HEK293 (cell line): ENCODE measurements at regions not wholly inside any gene's neighbourhood (a gene's known extent, or its start where the extent isn't known, plus 50 kb on each side); places are given as distances from the start of the nearest gene placed in this dataset.

Experiments
- EGR2 ChIP-seq: fragments of 450-650 bp; formaldehyde crosslinking; IDR thresholded peaks from 2 replicates; pipeline ENCODE4 v1.5.1; 2016; ENCODE audit warnings: low read depth, missing biosample characterization, missing genetic modification characterization
- HOXD13 ChIP-seq: sonication (generic); formaldehyde crosslinking; IDR thresholded peaks from 2 replicates; pipeline ENCODE4 v1.8.0; 2022; ENCODE audit warnings: missing genetic modification reagents, borderline replicate concordance
- KLF17 ChIP-seq: fragments of 450-650 bp; formaldehyde crosslinking; IDR thresholded peaks from 2 replicates; pipeline ENCODE4 v1.5.1; 2016; ENCODE audit warnings: missing biosample characterization, missing genetic modification characterization
- MEIS1 ChIP-seq: sonication (generic); formaldehyde crosslinking; IDR thresholded peaks from 2 replicates; pipeline ENCODE4 v1.8.1; 2022; ENCODE audit warnings: missing genetic modification reagents, mild to moderate bottlenecking, borderline replicate concordance
- OSR2 ChIP-seq: fragments of 450-650 bp; formaldehyde crosslinking; IDR thresholded peaks from 2 replicates; pipeline ENCODE4 v1.5.1; 2016; ENCODE audit warnings: missing biosample characterization, missing genetic modification characterization
- REPIN1 ChIP-seq: fragments of 450-650 bp; formaldehyde crosslinking; IDR thresholded peaks from 2 replicates; pipeline ENCODE4 v1.5.1; 2017; ENCODE audit warnings: missing biosample characterization, missing genetic modification characterization, low read depth
- SCRT1 ChIP-seq: fragments of 450-650 bp; formaldehyde crosslinking; IDR thresholded peaks from 2 replicates; pipeline ENCODE4 v1.5.1; 2016; ENCODE audit warnings: missing biosample characterization, missing genetic modification characterization, borderline replicate concordance
- SCRT2 ChIP-seq: fragments of 450-650 bp; formaldehyde crosslinking; IDR thresholded peaks from 2 replicates; pipeline ENCODE4 v1.5.1; 2016; ENCODE audit warnings: missing biosample characterization, missing genetic modification characterization
- TCF7L2 ChIP-seq: IDR thresholded peaks from 2 replicates; pipeline ENCODE4 v1.6.1; 2011; ENCODE audit warnings: low read depth, mild to moderate bottlenecking, inconsistent platforms, low read length, moderate library complexity, borderline replicate concordance
- YY2 ChIP-seq: fragments of 450-650 bp; formaldehyde crosslinking; IDR thresholded peaks from 2 replicates; pipeline ENCODE4 v1.5.1; 2016; ENCODE audit warnings: missing biosample characterization, missing genetic modification characterization
- ZBTB1 ChIP-seq: fragments of 450-650 bp; formaldehyde crosslinking; IDR thresholded peaks from 2 replicates; pipeline ENCODE4 v1.5.1; 2016; ENCODE audit warnings: missing biosample characterization, missing genetic modification characterization
- ZBTB48 ChIP-seq: fragments of 450-650 bp; formaldehyde crosslinking; IDR thresholded peaks from 2 replicates; pipeline ENCODE4 v1.5.1; 2016; ENCODE audit warnings: missing biosample characterization, missing genetic modification characterization
- ZEB2 ChIP-seq: fragments of 450-650 bp; formaldehyde crosslinking; IDR thresholded peaks from 2 replicates; pipeline ENCODE4 v1.5.1; 2016; ENCODE audit warnings: missing biosample characterization, missing genetic modification characterization
- ZFHX2 ChIP-seq: fragments of 450-650 bp; formaldehyde crosslinking; conservative IDR thresholded peaks from 2 replicates; pipeline ENCODE4 v1.5.1; 2016; ENCODE audit warnings: missing biosample characterization, missing genetic modification characterization
- ZNF2 ChIP-seq: fragments of 450-650 bp; formaldehyde crosslinking; IDR thresholded peaks from 2 replicates; pipeline ENCODE4 v1.5.1; 2016; ENCODE audit warnings: missing biosample characterization, missing genetic modification characterization
- ZNF202 ChIP-seq: fragments of 450-650 bp; formaldehyde crosslinking; IDR thresholded peaks from 2 replicates; pipeline ENCODE4 v1.5.1; 2016; ENCODE audit warnings: missing biosample characterization, missing genetic modification characterization, borderline replicate concordance
- ZNF24 ChIP-seq: fragments of 450-650 bp; formaldehyde crosslinking; IDR thresholded peaks from 2 replicates; pipeline ENCODE4 v1.5.1; 2016; ENCODE audit warnings: missing biosample characterization, missing genetic modification characterization
- ZNF398 ChIP-seq: fragments of 450-650 bp; formaldehyde crosslinking; IDR thresholded peaks from 2 replicates; pipeline ENCODE4 v1.5.1; 2017; ENCODE audit warnings: missing biosample characterization, missing genetic modification characterization
- ZNF48 ChIP-seq: fragments of 450-650 bp; formaldehyde crosslinking; IDR thresholded peaks from 2 replicates; pipeline ENCODE4 v1.5.1; 2016; ENCODE audit warnings: missing biosample characterization, missing genetic modification characterization
- ZNF561 ChIP-seq: fragments of 450-650 bp; IDR thresholded peaks from 2 replicates; pipeline ENCODE4 v1.5.1; 2018; ENCODE audit warnings: missing biosample characterization, missing genetic modification characterization, borderline replicate concordance
- ZNF670 ChIP-seq: fragments of 450-650 bp; formaldehyde crosslinking; IDR thresholded peaks from 2 replicates; pipeline ENCODE4 v1.5.1; 2016; ENCODE audit warnings: missing biosample characterization, missing genetic modification characterization, low read depth
- ZNF707 ChIP-seq: fragments of 450-650 bp; formaldehyde crosslinking; IDR thresholded peaks from 2 replicates; pipeline ENCODE4 v1.5.1; 2016; ENCODE audit warnings: missing biosample characterization, missing genetic modification characterization
- ZSCAN16 ChIP-seq: fragments of 450-650 bp; formaldehyde crosslinking; IDR thresholded peaks from 2 replicates; pipeline ENCODE4 v1.5.1; 2016; ENCODE audit warnings: missing biosample characterization, missing genetic modification characterization
- ZSCAN23 ChIP-seq: fragments of 450-650 bp; formaldehyde crosslinking; IDR thresholded peaks from 2 replicates; pipeline ENCODE4 v1.5.1; 2016; ENCODE audit warnings: missing biosample characterization, missing genetic modification characterization
- TF ChIP-seq, protein P1 (sequence below): fragments of 450-650 bp; formaldehyde crosslinking; conservative IDR thresholded peaks from 2 replicates; pipeline ENCODE4 v1.5.1; 2016; ENCODE audit warnings: low read depth, missing biosample characterization, missing genetic modification characterization
- TF ChIP-seq, protein P2 (sequence below): fragments of 450-650 bp; IDR thresholded peaks from 2 replicates; pipeline ENCODE4 v1.5.1; 2018; ENCODE audit warnings: missing biosample characterization, mild to moderate bottlenecking, missing genetic modification characterization
- TF ChIP-seq, protein P3 (sequence below): fragments of 450-650 bp; formaldehyde crosslinking; IDR thresholded peaks from 2 replicates; pipeline ENCODE4 v1.5.1; 2016; ENCODE audit warnings: missing biosample characterization, missing genetic modification characterization
- TF ChIP-seq, protein P4 (sequence below): fragments of 450-650 bp; formaldehyde crosslinking; IDR thresholded peaks from 2 replicates; pipeline ENCODE4 v1.5.1; 2016; ENCODE audit warnings: missing biosample characterization, missing genetic modification characterization

DNA sequence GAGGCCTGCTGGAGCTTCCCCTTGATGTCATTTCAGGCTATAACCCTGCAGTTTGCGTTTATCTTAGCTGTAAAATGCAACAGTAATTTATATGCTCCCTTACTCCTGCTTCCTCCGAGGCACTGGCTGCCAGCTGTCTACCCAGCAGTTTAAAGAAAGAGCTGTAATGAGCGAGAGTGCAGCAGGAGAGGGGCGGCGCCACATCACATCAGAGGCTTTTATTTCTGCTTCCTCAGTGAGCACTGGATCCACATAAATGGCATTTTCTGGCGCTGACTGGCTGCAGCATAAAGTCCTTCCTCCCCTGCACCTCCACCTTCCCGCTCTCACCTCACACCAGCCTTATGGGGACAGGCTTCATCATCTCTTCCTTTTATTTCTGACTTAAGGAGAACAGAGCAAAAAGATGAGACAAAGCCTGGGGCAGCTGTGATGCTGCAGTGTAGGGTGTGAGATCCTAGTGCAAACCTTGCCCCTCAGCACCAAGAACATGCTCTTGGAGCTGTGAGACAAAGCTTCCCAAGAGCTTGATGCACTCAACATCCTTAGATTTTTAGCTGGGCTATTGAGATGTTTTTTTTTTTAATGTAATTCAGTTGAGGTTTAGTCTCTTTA lies 829.6 kb upstream of the ZNF608 start (continued):
- TF ChIP-seq ZNF48 (tag by site-specific recombination) = no peak
- no peak for TF ChIP-seq KLF17 (tag by site-specific recombination)
- no peak for TF ChIP-seq ZNF707
- no peak for TF ChIP-seq ZNF398 (tag by site-specific recombination)
- 0 out of 2 replicates have a peak, but pooled peaks have one; percentile 33 for TF ChIP-seq ZNF2 (tag by site-specific recombination)
- TF ChIP-seq ZSCAN23 (tag by site-specific recombination) = no peak
- no peak for TF ChIP-seq ZNF202 (tag by site-specific recombination)
- TF ChIP-seq, protein P1, sequence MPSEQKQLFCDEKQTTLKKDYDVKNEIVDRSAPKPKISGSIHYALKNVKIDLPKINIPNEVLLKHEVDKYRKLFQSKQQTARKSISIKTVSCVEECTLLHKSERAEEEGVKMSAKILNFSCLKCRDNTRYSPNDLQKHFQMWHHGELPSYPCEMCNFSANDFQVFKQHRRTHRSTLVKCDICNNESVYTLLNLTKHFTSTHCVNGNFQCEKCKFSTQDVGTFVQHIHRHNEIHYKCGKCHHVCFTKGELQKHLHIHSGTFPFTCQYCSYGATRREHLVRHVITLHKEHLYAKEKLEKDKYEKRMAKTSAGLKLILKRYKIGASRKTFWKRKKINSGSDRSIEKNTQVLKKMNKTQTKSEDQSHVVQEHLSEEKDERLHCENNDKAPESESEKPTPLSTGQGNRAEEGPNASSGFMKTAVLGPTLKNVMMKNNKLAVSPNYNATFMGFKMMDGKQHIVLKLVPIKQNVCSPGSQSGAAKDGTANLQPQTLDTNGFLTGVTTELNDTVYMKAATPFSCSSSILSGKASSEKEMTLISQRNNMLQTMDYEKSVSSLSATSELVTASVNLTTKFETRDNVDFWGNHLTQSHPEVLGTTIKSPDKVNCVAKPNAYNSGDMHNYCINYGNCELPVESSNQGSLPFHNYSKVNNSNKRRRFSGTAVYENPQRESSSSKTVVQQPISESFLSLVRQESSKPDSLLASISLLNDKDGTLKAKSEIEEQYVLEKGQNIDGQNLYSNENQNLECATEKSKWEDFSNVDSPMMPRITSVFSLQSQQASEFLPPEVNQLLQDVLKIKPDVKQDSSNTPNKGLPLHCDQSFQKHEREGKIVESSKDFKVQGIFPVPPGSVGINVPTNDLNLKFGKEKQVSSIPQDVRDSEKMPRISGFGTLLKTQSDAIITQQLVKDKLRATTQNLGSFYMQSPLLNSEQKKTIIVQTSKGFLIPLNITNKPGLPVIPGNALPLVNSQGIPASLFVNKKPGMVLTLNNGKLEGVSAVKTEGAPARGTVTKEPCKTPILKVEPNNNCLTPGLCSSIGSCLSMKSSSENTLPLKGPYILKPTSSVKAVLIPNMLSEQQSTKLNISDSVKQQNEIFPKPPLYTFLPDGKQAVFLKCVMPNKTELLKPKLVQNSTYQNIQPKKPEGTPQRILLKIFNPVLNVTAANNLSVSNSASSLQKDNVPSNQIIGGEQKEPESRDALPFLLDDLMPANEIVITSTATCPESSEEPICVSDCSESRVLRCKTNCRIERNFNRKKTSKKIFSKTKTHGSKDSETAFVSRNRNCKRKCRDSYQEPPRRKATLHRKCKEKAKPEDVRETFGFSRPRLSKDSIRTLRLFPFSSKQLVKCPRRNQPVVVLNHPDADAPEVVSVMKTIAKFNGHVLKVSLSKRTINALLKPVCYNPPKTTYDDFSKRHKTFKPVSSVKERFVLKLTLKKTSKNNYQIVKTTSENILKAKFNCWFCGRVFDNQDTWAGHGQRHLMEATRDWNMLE = no peak
- TF ChIP-seq, protein P2, sequence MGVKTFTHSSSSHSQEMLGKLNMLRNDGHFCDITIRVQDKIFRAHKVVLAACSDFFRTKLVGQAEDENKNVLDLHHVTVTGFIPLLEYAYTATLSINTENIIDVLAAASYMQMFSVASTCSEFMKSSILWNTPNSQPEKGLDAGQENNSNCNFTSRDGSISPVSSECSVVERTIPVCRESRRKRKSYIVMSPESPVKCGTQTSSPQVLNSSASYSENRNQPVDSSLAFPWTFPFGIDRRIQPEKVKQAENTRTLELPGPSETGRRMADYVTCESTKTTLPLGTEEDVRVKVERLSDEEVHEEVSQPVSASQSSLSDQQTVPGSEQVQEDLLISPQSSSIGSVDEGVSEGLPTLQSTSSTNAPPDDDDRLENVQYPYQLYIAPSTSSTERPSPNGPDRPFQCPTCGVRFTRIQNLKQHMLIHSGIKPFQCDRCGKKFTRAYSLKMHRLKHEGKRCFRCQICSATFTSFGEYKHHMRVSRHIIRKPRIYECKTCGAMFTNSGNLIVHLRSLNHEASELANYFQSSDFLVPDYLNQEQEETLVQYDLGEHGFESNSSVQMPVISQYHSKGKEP (tag by site-specific recombination) = peak; percentile 93
- peak; percentile 91 for TF ChIP-seq OSR2 (tag by site-specific recombination)
- peak; percentile 94 for TF ChIP-seq ZBTB48 (tag by site-specific recombination)
- TF ChIP-seq SCRT1 = no peak
- TF ChIP-seq ZEB2 (tag by site-specific recombination) = 0 out of 2 replicates have a peak, but pooled peaks have one; percentile 36
- TF ChIP-seq ZBTB1 (tag by site-specific recombination) = no peak
- peak; percentile 87; the same call in 1 of the 2 replicates for TF ChIP-seq ZNF561 (tag by site-specific recombination)
- 0 out of 2 replicates have a peak, but pooled peaks have one; percentile 6 for TF ChIP-seq SCRT2
- TF ChIP-seq MEIS1 (CRISPR knock-in tag) = no peak
- TF ChIP-seq EGR2 = no peak
- TF ChIP-seq ZFHX2 (tag by site-specific recombination) = no peak
- TF ChIP-seq, protein P3, sequence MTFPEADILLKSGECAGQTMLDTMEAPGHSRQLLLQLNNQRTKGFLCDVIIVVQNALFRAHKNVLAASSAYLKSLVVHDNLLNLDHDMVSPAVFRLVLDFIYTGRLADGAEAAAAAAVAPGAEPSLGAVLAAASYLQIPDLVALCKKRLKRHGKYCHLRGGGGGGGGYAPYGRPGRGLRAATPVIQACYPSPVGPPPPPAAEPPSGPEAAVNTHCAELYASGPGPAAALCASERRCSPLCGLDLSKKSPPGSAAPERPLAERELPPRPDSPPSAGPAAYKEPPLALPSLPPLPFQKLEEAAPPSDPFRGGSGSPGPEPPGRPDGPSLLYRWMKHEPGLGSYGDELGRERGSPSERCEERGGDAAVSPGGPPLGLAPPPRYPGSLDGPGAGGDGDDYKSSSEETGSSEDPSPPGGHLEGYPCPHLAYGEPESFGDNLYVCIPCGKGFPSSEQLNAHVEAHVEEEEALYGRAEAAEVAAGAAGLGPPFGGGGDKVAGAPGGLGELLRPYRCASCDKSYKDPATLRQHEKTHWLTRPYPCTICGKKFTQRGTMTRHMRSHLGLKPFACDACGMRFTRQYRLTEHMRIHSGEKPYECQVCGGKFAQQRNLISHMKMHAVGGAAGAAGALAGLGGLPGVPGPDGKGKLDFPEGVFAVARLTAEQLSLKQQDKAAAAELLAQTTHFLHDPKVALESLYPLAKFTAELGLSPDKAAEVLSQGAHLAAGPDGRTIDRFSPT (tag by site-specific recombination) = no peak
- TF ChIP-seq, protein P4, sequence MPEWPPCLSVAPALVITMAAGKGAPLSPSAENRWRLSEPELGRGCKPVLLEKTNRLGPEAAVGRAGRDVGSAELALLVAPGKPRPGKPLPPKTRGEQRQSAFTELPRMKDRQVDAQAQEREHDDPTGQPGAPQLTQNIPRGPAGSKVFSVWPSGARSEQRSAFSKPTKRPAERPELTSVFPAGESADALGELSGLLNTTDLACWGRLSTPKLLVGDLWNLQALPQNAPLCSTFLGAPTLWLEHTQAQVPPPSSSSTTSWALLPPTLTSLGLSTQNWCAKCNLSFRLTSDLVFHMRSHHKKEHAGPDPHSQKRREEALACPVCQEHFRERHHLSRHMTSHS (tag by site-specific recombination) = no peak
- no peak for TF ChIP-seq ZNF670 (tag by site-specific recombination)
- TF ChIP-seq YY2 = no peak
- no peak for TF ChIP-seq HOXD13
- TF ChIP-seq TCF7L2 = no peak
- no peak for TF ChIP-seq ZNF24 (tag by site-specific recombination)
- no peak for TF ChIP-seq REPIN1 (tag by site-specific recombination)
- no peak for TF ChIP-seq ZSCAN16 (tag by site-specific recombination)
